GM12878 (cell line): ENCODE measurements at regions not wholly inside any gene's neighbourhood (a gene's known extent, or its start where the extent isn't known, plus 50 kb on each side); places are given as distances from the start of the nearest gene placed in this dataset.

Experiments used
- ATAC-seq: fragments of 200-7000 bp; cut with Tn5 transposase; 3 replicates; pipeline ENCODE4 v1.9.1; 2020; ENCODE audit warnings: mild to moderate bottlenecking, moderate library complexity
- BruUV-seq: library from RNA; stranded (reverse); fragments of 400-500 nt; replicated peaks from 2 replicates; lab custom pipeline; 2021; lab: Mats Ljungman, UMichigan
- CTCF ChIA-PET: fragments of 300-600 bp; sonication (Branson Sonifier 250); formaldehyde crosslinking; extraction: SDS; loops from one replicate; lab custom pipeline; 2021; ENCODE audit warnings: inconsistent platforms; lab: Yijun Ruan, JAX
- POLR2A ChIA-PET: fragments of 350-600 bp; formaldehyde crosslinking; extraction: SDS; loops from one replicate; lab custom pipeline; 2021; ENCODE audit warnings: inconsistent platforms; lab: Charles Lee
- RAD21 ChIA-PET: fragments of 300-600 bp; sonication (Branson Sonifier 250); formaldehyde crosslinking; loops from one replicate; lab custom pipeline; 2023; ENCODE audit warnings: antibody characterized with exemption; ENCODE audit not compliant: unreplicated experiment; lab: Charles Lee
- SMC1A ChIA-PET: fragments of 300-600 bp; sonication (Branson Sonifier 250); formaldehyde crosslinking; loops from one replicate; lab custom pipeline; 2023; ENCODE audit not compliant: unreplicated experiment, uncharacterized antibody; lab: Charles Lee
- DNase-seq: peaks from one replicate; pipeline ENCODE4 v3.0.0-alpha.2; 2011; ENCODE audit warnings: low read depth, low spot score
- FAIRE-seq: peaks from 3 replicates; lab custom pipeline; 2011; peaks lifted over from hg19 to GRCh38; lab: Jason Lieb, UNC
- H2AFZ ChIP-seq: 2 replicates; pipeline ENCODE4 v1.6.0; 2011; ENCODE audit warnings: low read depth, low read length, control low read depth; ENCODE audit not compliant: control insufficient read depth
- H3K27ac ChIP-seq: 2 replicates; pipeline ENCODE4 v1.5.1; 2011; ENCODE audit warnings: control low read depth; ENCODE audit not compliant: control insufficient read depth, insufficient read depth
- H3K27me3 ChIP-seq, 2 experiments: replicated peaks in 1 of 2; 2 replicates each; pipeline versions ENCODE4 v1.6.0 to v1.6.1; 2011; ENCODE audit warnings: low read length in 1 of 2; ENCODE audit not compliant: control insufficient read depth in 2 of 2, insufficient read depth in 2 of 2
- H3K36me3 ChIP-seq, 2 experiments: 2 replicates each; pipeline ENCODE4 v1.5.1; 2011; ENCODE audit warnings: low read length in 1 of 2; ENCODE audit not compliant: control insufficient read depth in 2 of 2, insufficient read depth in 2 of 2
- H3K4me1 ChIP-seq: 2 replicates; pipeline ENCODE4 v1.6.1; 2011; ENCODE audit warnings: mild to moderate bottlenecking, low read length, moderate library complexity, mixed read lengths; ENCODE audit not compliant: control insufficient read depth, insufficient read depth
- H3K4me2 ChIP-seq: 2 replicates; pipeline ENCODE4 v1.6.0; 2011; ENCODE audit warnings: control low read depth; ENCODE audit not compliant: control insufficient read depth, insufficient read depth
- H3K4me3 ChIP-seq: fragments of 200-600 bp; sonication (generic); 2 replicates; pipeline ENCODE4 v1.5.1; 2016
- H3K79me2 ChIP-seq: 2 replicates; pipeline ENCODE4 v1.6.0; 2011; ENCODE audit warnings: low read length; ENCODE audit not compliant: control insufficient read depth, insufficient read depth
- H3K9ac ChIP-seq: 2 replicates; pipeline ENCODE4 v1.8.0; 2011; ENCODE audit warnings: low read length, control low read depth, mixed read lengths; ENCODE audit not compliant: control insufficient read depth, insufficient read depth
- H3K9me3 ChIP-seq: replicated peaks from 3 replicates; pipeline ENCODE4 v1.5.1; 2011; ENCODE audit warnings: mild to moderate bottlenecking, low read length; ENCODE audit not compliant: control insufficient read depth, insufficient read depth
- H4K20me1 ChIP-seq: 2 replicates; pipeline ENCODE4 v1.6.0; 2011; ENCODE audit not compliant: control insufficient read depth, insufficient read depth
- BACH1 ChIP-seq: fragments of 450-650 bp; IDR thresholded peaks from 2 replicates; pipeline ENCODE4 v1.6.1; 2017; ENCODE audit warnings: mild to moderate bottlenecking, borderline replicate concordance
- CREM ChIP-seq: IDR thresholded peaks from 2 replicates; pipeline ENCODE4 v1.6.1; 2014; ENCODE audit warnings: antibody characterized with exemption, low read depth
- FOXM1 ChIP-seq: IDR thresholded peaks from 2 replicates; pipeline ENCODE4 v1.6.1; 2012; ENCODE audit warnings: low read depth, mild to moderate bottlenecking, inconsistent platforms, low read length, moderate library complexity
- GABPA ChIP-seq: IDR thresholded peaks from 2 replicates; pipeline ENCODE4 v1.6.1; 2014; ENCODE audit warnings: antibody characterized with exemption, low read depth, mild to moderate bottlenecking, inconsistent platforms
- HDAC2 ChIP-seq: fragments of 200-600 bp; sonication (generic); IDR thresholded peaks from 2 replicates; pipeline ENCODE4 v1.6.1; 2017
- KLF5 ChIP-seq: fragments of 450-650 bp; IDR thresholded peaks from 2 replicates; pipeline ENCODE4 v1.6.1; 2014; ENCODE audit warnings: mild to moderate bottlenecking; ENCODE audit not compliant: partially characterized antibody
- MEF2A ChIP-seq: IDR thresholded peaks from 2 replicates; pipeline ENCODE4 v1.6.1; 2011; ENCODE audit warnings: low read depth, mild to moderate bottlenecking, low read length, moderate library complexity; ENCODE audit not compliant: insufficient read depth
- NFYA ChIP-seq: IDR thresholded peaks from 2 replicates; pipeline ENCODE4 v1.6.1; 2011; ENCODE audit warnings: low read depth, mild to moderate bottlenecking, low read length, improper control_type of control experiment, borderline replicate concordance
- PAX5 ChIP-seq: IDR thresholded peaks from 2 replicates; pipeline ENCODE4 v1.6.1; 2011; ENCODE audit warnings: low read depth, low read length, borderline replicate concordance
- POLR2AphosphoS2 ChIP-seq: IDR thresholded peaks from 2 replicates; pipeline ENCODE4 v1.6.1; 2011; ENCODE audit warnings: low read depth, mild to moderate bottlenecking, low read length, improper control_type of control experiment, moderate library complexity
- RAD21 ChIP-seq: IDR thresholded peaks from 2 replicates; pipeline ENCODE4 v1.6.1; 2011; ENCODE audit warnings: mild to moderate bottlenecking, low read depth, low read length, moderate library complexity; ENCODE audit not compliant: insufficient read depth
- RAD51 ChIP-seq: fragments of 450-650 bp; IDR thresholded peaks from 2 replicates; pipeline ENCODE4 v1.6.1; 2016; ENCODE audit warnings: moderate library complexity, mild to moderate bottlenecking, inconsistent platforms
- SMAD1 ChIP-seq: fragments of 450-650 bp; IDR thresholded peaks from 2 replicates; pipeline ENCODE4 v1.6.1; 2018; ENCODE audit warnings: mild to moderate bottlenecking, low read depth; ENCODE audit not compliant: partially characterized antibody
- TAF1 ChIP-seq: IDR thresholded peaks from 2 replicates; pipeline ENCODE4 v1.6.1; 2011; ENCODE audit warnings: mild to moderate bottlenecking, low read depth, low read length, borderline replicate concordance
- TARDBP ChIP-seq: IDR thresholded peaks from 2 replicates; pipeline ENCODE4 v1.6.1; 2016; ENCODE audit warnings: borderline replicate concordance
- TCF3 ChIP-seq: IDR thresholded peaks from 2 replicates; pipeline ENCODE4 v1.6.1; 2012; ENCODE audit warnings: low read depth, mild to moderate bottlenecking, low read length, borderline replicate concordance; ENCODE audit not compliant: insufficient read depth
- ZNF207 ChIP-seq: fragments of 450-650 bp; IDR thresholded peaks from 2 replicates; pipeline ENCODE4 v1.6.1; 2014; ENCODE audit warnings: antibody characterized with exemption, mild to moderate bottlenecking, borderline replicate concordance
- ZNF217 ChIP-seq: fragments of 450-650 bp; IDR thresholded peaks from 2 replicates; pipeline ENCODE4 v1.6.1; 2017; ENCODE audit warnings: antibody characterized with exemption, mild to moderate bottlenecking
- WGBS: methylation state at CpG from one replicate; pipeline ENCODE4 v1.1.6; 2016; ENCODE audit warnings: low lambda C conversion rate; ENCODE audit not compliant: insufficient replicate concordance, insufficient coverage; ENCODE audit errors: missing lambda C conversion rate; 5-methylcytosine and 5-hydroxymethylcytosine counted together
- in situ Hi-C: fragments of 300-500 bp; cut with MboI; formaldehyde crosslinking; loops from 9 replicates; pipeline ENCODE4 v1.14.3; 2018; ENCODE audit warnings: mixed read lengths
- intact Hi-C: fragments of 100-400 bp; cut with micrococcal nuclease; formaldehyde crosslinking; loops from one replicate; pipeline ENCODE4 v1.14.2; 2022; ENCODE audit not compliant: unreplicated experiment
- TF ChIP-seq, protein P1 (sequence below): IDR thresholded peaks from 2 replicates; pipeline ENCODE4 v1.6.1; 2012; ENCODE audit warnings: mild to moderate bottlenecking, low read depth, low read length
- TF ChIP-seq, protein P2 (sequence below): IDR thresholded peaks from 2 replicates; pipeline ENCODE4 v1.6.1; 2012; ENCODE audit warnings: low read length, inconsistent platforms

DNA sequence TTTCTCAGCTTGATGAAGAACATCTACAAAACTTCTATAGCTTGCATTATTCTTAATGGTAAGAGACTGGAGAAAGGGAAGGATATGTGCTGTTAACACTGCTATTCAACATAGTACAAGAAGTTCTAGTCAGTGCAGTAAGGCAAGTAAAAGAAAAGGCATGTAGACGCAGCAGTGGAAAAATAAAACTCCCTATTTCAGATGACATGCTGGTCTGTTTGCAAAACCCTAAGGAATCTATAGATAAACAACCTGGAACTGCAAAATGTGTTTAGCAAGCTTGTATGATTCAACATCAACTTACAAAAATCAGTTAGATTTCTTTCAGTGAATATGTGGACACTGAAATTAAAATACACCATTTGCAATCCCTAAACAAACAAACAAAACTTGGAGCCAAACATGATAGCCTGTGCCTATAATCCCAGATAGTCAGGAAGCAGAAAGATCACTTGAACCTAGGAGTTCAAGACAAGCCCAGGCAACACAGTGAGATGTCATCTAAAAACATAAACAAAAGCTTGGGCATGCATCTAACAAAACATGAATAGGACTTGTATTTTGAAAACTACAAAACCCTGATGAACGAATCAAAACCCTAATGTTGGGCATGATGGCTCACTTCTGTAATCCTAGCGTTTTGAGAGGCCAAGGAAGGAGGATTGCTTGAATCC lies 293.6 kb upstream of the RGS6 start:
- RAD21 ChIA-PET = no interaction called here
- no peak overlapping the region for H3K27ac ChIP-seq
- H2AFZ ChIP-seq = no peak overlapping the region
- H3K9me3 ChIP-seq = peaks cover 3% of the 10 kb centered on the region; the same call in 2 of the 3 replicates
- FAIRE-seq = peak; percentile 23
- H3K9ac ChIP-seq = no peak overlapping the region
- no peak overlapping the region for H3K4me3 ChIP-seq
- 100% methylated on average over 3 of the region's 3 CpGs for WGBS
- SMC1A ChIA-PET = interaction anchor here (1.5 to 2.0 kb wide), 2 partner anchors 13 to 20 kb away, joined by 3 to 10 read pairs; no protein-coding TSS in a partner anchor
- H3K27me3 ChIP-seq = no peaks in the 10 kb centered on the region
- DNase-seq = no peak
- H4K20me1 ChIP-seq = no peaks in the 10 kb centered on the region
- in situ Hi-C loops (no loop called here), intact Hi-C loops (no loop called here)
- POLR2A ChIA-PET = interaction anchor here (0.5 to 1.2 kb wide), 2 partner anchors 16 to 143 kb away, joined by 3 read pairs; no protein-coding TSS in a partner anchor
- H3K36me3 ChIP-seq = peaks cover 0 to 7% of the 10 kb centered on the region in 2 experiments; a peak in 1 of 4 replicates
- no peaks in the 10 kb centered on the region for H3K79me2 ChIP-seq
- no peak overlapping the region for H3K4me2 ChIP-seq
- CTCF ChIA-PET = interaction anchor here (1.1 to 1.3 kb wide), 2 partner anchors 21 to 55 kb away, joined by 3 to 4 read pairs; no protein-coding TSS in a partner anchor
- peaks cover 11% of the 10 kb centered on the region for H3K4me1 ChIP-seq
- BruUV-seq = no TSS peak
- TF ChIP-seq PAX5 (no peak), CREM (no peak), TAF1 (no peak), ZNF207 (no peak), FOXM1 (no peak), RAD51 (no peak), HDAC2 (no peak), TARDBP (no peak), SMAD1 (no peak), RAD21 (no peak), TCF3 (no peak), MEF2A (no peak), NFYA (no peak), GABPA (no peak), ZNF217 (no peak), POLR2AphosphoS2 (no peak), KLF5 (no peak), BACH1 (no peak)
- TF ChIP-seq, protein P1, sequence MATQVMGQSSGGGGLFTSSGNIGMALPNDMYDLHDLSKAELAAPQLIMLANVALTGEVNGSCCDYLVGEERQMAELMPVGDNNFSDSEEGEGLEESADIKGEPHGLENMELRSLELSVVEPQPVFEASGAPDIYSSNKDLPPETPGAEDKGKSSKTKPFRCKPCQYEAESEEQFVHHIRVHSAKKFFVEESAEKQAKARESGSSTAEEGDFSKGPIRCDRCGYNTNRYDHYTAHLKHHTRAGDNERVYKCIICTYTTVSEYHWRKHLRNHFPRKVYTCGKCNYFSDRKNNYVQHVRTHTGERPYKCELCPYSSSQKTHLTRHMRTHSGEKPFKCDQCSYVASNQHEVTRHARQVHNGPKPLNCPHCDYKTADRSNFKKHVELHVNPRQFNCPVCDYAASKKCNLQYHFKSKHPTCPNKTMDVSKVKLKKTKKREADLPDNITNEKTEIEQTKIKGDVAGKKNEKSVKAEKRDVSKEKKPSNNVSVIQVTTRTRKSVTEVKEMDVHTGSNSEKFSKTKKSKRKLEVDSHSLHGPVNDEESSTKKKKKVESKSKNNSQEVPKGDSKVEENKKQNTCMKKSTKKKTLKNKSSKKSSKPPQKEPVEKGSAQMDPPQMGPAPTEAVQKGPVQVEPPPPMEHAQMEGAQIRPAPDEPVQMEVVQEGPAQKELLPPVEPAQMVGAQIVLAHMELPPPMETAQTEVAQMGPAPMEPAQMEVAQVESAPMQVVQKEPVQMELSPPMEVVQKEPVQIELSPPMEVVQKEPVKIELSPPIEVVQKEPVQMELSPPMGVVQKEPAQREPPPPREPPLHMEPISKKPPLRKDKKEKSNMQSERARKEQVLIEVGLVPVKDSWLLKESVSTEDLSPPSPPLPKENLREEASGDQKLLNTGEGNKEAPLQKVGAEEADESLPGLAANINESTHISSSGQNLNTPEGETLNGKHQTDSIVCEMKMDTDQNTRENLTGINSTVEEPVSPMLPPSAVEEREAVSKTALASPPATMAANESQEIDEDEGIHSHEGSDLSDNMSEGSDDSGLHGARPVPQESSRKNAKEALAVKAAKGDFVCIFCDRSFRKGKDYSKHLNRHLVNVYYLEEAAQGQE = no peak
- TF ChIP-seq, protein P2, sequence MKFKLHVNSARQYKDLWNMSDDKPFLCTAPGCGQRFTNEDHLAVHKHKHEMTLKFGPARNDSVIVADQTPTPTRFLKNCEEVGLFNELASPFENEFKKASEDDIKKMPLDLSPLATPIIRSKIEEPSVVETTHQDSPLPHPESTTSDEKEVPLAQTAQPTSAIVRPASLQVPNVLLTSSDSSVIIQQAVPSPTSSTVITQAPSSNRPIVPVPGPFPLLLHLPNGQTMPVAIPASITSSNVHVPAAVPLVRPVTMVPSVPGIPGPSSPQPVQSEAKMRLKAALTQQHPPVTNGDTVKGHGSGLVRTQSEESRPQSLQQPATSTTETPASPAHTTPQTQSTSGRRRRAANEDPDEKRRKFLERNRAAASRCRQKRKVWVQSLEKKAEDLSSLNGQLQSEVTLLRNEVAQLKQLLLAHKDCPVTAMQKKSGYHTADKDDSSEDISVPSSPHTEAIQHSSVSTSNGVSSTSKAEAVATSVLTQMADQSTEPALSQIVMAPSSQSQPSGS = no peak
- TF ChIP-seq, all 136 proteins: peak for 0
- ATAC-seq = no peak
